Spleen (tissue), 11 donors: ENCODE measurements at regions not wholly inside any gene's neighbourhood (a gene's known extent, or its start where the extent isn't known, plus 50 kb on each side); places are given as distances from the start of the nearest gene placed in this dataset.

ENCODE experiments used
- DNase-seq: peaks from one replicate; pipeline ENCODE4 v3.0.0-alpha.2; 2020
- H3K27ac ChIP-seq, 8 donors: fragments of 200-600 bp; sonication (generic) in 7 of 8; 1 replicate in 4 of 8; 2 replicates in 4 of 8; pipeline versions ENCODE4 v1.5.0 to v1.8.0; 2016 to 2021; ENCODE audit warnings: inconsistent platforms in 4 of 8, mild to moderate bottlenecking in 4 of 8, moderate library complexity in 1 of 8
- H3K27me3 ChIP-seq, 7 donors: fragments of 200-600 bp; sonication (generic) in 6 of 7; replicated peaks in 1 of 7; 1 replicate in 4 of 7; 2 replicates in 3 of 7; pipeline versions ENCODE4 v1.5.0 to v1.8.0; 2016 to 2021; ENCODE audit warnings: inconsistent platforms in 3 of 7, mild to moderate bottlenecking in 1 of 7
- H3K36me3 ChIP-seq, 6 donors: fragments of 200-600 bp; sonication (generic) in 5 of 6; 1 replicate in 4 of 6; 2 replicates in 2 of 6; pipeline versions ENCODE4 v1.5.0 to v1.8.0; 2016 to 2021; ENCODE audit warnings: inconsistent platforms in 2 of 6
- H3K4me1 ChIP-seq, 6 donors: fragments of 200-600 bp; sonication (generic) in 5 of 6; 1 replicate in 3 of 6; 2 replicates in 3 of 6; pipeline versions ENCODE4 v1.5.0 to v1.8.0; 2016 to 2021; ENCODE audit warnings: inconsistent platforms in 3 of 6
- H3K4me3 ChIP-seq, 8 donors: fragments of 200-600 bp; sonication (generic) in 7 of 8; 1 replicate in 4 of 8; 2 replicates in 4 of 8; pipeline versions ENCODE4 v1.5.0 to v1.8.0; 2016 to 2021; ENCODE audit warnings: inconsistent platforms in 4 of 8, mild to moderate bottlenecking in 4 of 8, moderate library complexity in 2 of 8
- H3K9me3 ChIP-seq, 8 donors: fragments of 200-600 bp; sonication (generic) in 7 of 8; 1 replicate in 4 of 8; 2 replicates in 4 of 8; pipeline versions ENCODE4 v1.5.0 to v1.8.0; 2016 to 2021; ENCODE audit warnings: inconsistent platforms in 4 of 8
- CTCF ChIP-seq, 11 experiments: fragments of 200-600 bp in 7 of 11; fragments of 450-650 bp in 4 of 11; sonication (generic) in 4 of 11; IDR thresholded peaks in 8 of 11; conservative IDR thresholded peaks in 3 of 11; 1 replicate in 7 of 11; 2 replicates in 4 of 11; pipeline versions ENCODE4 v1.4.0 to v1.8.0; 2016 to 2021; ENCODE audit warnings: antibody characterized with exemption in 11 of 11, inconsistent platforms in 4 of 11, mild to moderate bottlenecking in 1 of 11
- POLR2A ChIP-seq, 3 donors: fragments of 450-650 bp; IDR thresholded peaks; one replicate each; pipeline ENCODE4 v1.5.1; 2017; ENCODE audit warnings: antibody characterized with exemption in 3 of 3, mild to moderate bottlenecking in 1 of 3
- POLR2AphosphoS5 ChIP-seq, 3 donors: sonication (generic); formaldehyde crosslinking; IDR thresholded peaks; one replicate each; pipeline ENCODE4 v1.5.1; 2017; ENCODE audit warnings: antibody characterized with exemption in 3 of 3
- WGBS, 5 donors: extraction: QIAGEN DNeasy Blood & Tissue Kit in 3 of 5; methylation state at CpG; one replicate each; pipeline versions ENCODE4 v1.1.5 to v1.1.7; 2013 to 2018; 5-methylcytosine and 5-hydroxymethylcytosine counted together
- intact Hi-C: fragments of 100-400 bp; cut with DNase I; formaldehyde crosslinking; loops from one replicate; pipeline ENCODE4 v1.15.0; 2023; ENCODE audit warnings: low total_unique reads
- donor health status: healthy with polysubstance abuse.
- donor health status: DM: no; HTN: no; CAD: no; lungs with moderate emphysema.
- donor health status: DM: no; HTN: no; CAD: no.
- donor health status: Bipolar disorder and iron deficiency.
- donor health status: healthy.
- donor health status: DM: no; HTN: no; CAD: no.
- donor health status: DM: yes; HTN: yes; CAD: no.

GRCh38 chr16:85164838-85165516 lies 52.7 kb upstream of the CIBAR2 start:
- 66 to 75% (median 69%) methylated on average over 12 of the region's 12 CpGs for WGBS, 5 donors
- no peaks in the 10 kb centered on the region for H3K36me3 ChIP-seq
- TF ChIP-seq POLR2AphosphoS5 (IDR thresholded peaks at IDR 0.05) (no peak), POLR2A (IDR thresholded peaks at IDR 0.05) (no peak), CTCF (IDR thresholded peaks at IDR 0.05 in 8 of 11, conservative IDR thresholded peaks at IDR 0.05 in 3 of 11) (no peak)
- DNase-seq, result no peak
- H3K9me3 ChIP-seq, result no peaks in the 10 kb centered on the region
- intact Hi-C loops, result no loop called here
- peak overlapping the region in 1 of 8 donors; percentile 42 for H3K27ac ChIP-seq
- no peak overlapping the region for H3K4me3 ChIP-seq
- peaks cover 5 to 72% (median 31%) of the 10 kb centered on the region in 6 donors for H3K4me1 ChIP-seq
- peaks cover 0 to 31% (median 12%) of the 10 kb centered on the region in 7 donors for H3K27me3 ChIP-seq

GRCh38 chr16:85165781-85166180 lies 53.5 kb upstream of the CIBAR2 start:
- Histone ChIP-seq H3K27ac (peak overlapping the region in 1 of 8 donors; percentile 2), H3K9me3 (no peaks in the 10 kb centered on the region), H3K36me3 (no peaks in the 10 kb centered on the region), H3K4me3 (no peak overlapping the region), H3K27me3 (peaks cover 0 to 39% (median 20%) of the 10 kb centered on the region in 7 donors), H3K4me1 (peaks cover 12 to 72% (median 33%) of the 10 kb centered on the region in 6 donors)
- no peak for DNase-seq
- 77 to 85% (median 82%) methylated on average over 6 to 7 of the region's 7 CpGs for WGBS, 5 donors
- no peak for TF ChIP-seq POLR2A (IDR thresholded peaks at IDR 0.05)
- no peak for TF ChIP-seq CTCF (IDR thresholded peaks at IDR 0.05 in 8 of 11, conservative IDR thresholded peaks at IDR 0.05 in 3 of 11)
- no peak for TF ChIP-seq POLR2AphosphoS5 (IDR thresholded peaks at IDR 0.05)
- intact Hi-C loops, result no loop called here

- intact Hi-C loops, result no loop called here
- no peaks in the 10 kb centered on the region for H3K9me3 ChIP-seq
- TF ChIP-seq CTCF (IDR thresholded peaks at IDR 0.05 in 8 of 11, conservative IDR thresholded peaks at IDR 0.05 in 3 of 11), result no peak
- TF ChIP-seq POLR2A (IDR thresholded peaks at IDR 0.05), result no peak
- TF ChIP-seq POLR2AphosphoS5 (IDR thresholded peaks at IDR 0.05), result no peak
- H3K27me3 ChIP-seq, result peaks cover 0 to 44% (median 25%) of the 10 kb centered on the region in 7 donors
- WGBS, 5 donors, result 68 to 83% (median 76%) methylated on average over 7 of the region's 7 CpGs
- peak overlapping the region in 1 of 8 donors; percentile 2 for H3K27ac ChIP-seq
- DNase-seq, result no peak
- H3K4me1 ChIP-seq, result peaks cover 14 to 72% (median 33%) of the 10 kb centered on the region in 6 donors
- H3K4me3 ChIP-seq, result no peak overlapping the region
- no peaks in the 10 kb centered on the region for H3K36me3 ChIP-seq
Measured at GRCh38 chr16:85166281-85166680, 54.0 kb upstream of the CIBAR2 start.

- peaks cover 0 to 50% (median 26%) of the 10 kb centered on the region in 7 donors for H3K27me3 ChIP-seq
- H3K36me3 ChIP-seq, result no peaks in the 10 kb centered on the region
- WGBS, 5 donors, result 80 to 88% (median 84%) methylated on average over 22 of the region's 22 CpGs
- no peak for DNase-seq
- H3K27ac ChIP-seq, result peak overlapping the region in 2 of 8 donors; percentile 37 to 60
- no peaks in the 10 kb centered on the region for H3K9me3 ChIP-seq
- TF ChIP-seq POLR2AphosphoS5 (IDR thresholded peaks at IDR 0.05), result no peak
- no peak for TF ChIP-seq POLR2A (IDR thresholded peaks at IDR 0.05)
- no peak for TF ChIP-seq CTCF (IDR thresholded peaks at IDR 0.05 in 8 of 11, conservative IDR thresholded peaks at IDR 0.05 in 3 of 11)
- H3K4me1 ChIP-seq, result peaks cover 13 to 74% (median 36%) of the 10 kb centered on the region in 6 donors
- intact Hi-C loops, result no loop called here
- no peak overlapping the region for H3K4me3 ChIP-seq
Measured at GRCh38 chr16:85166699-85167588, 54.7 kb upstream of the CIBAR2 start.
